Parathyroid adenoma (tissue), 2 donors: ENCODE measurements at regions not wholly inside any gene's neighbourhood (a gene's known extent, or its start where the extent isn't known, plus 50 kb on each side); places are given as distances from the start of the nearest gene placed in this dataset.

Experiments used
- H2AFZ ChIP-seq: fragments of 300-600 bp; sonication (generic); one replicate; pipeline ENCODE4 v1.7.0; 2017; ENCODE audit warnings: antibody characterized with exemption, mild to moderate bottlenecking
- H3K27ac ChIP-seq: fragments of 300-600 bp; sonication (generic); one replicate; pipeline ENCODE4 v1.7.0; 2017
- H3K27me3 ChIP-seq: fragments of 300-600 bp; sonication (generic); one replicate; pipeline ENCODE4 v1.7.0; 2017; ENCODE audit warnings: low read length; ENCODE audit not compliant: control insufficient read depth, insufficient read depth
- H3K36me3 ChIP-seq: fragments of 300-600 bp; sonication (generic); one replicate; pipeline ENCODE4 v1.7.0; 2017; ENCODE audit warnings: low read length; ENCODE audit not compliant: control insufficient read depth, insufficient read depth
- H3K4me1 ChIP-seq: fragments of 300-600 bp; sonication (generic); one replicate; pipeline ENCODE4 v1.7.0; 2017; ENCODE audit warnings: control low read depth
- H3K4me2 ChIP-seq: fragments of 300-600 bp; sonication (generic); one replicate; pipeline ENCODE4 v1.7.0; 2017; ENCODE audit warnings: low read length
- H3K4me3 ChIP-seq: fragments of 300-600 bp; sonication (generic); one replicate; pipeline ENCODE4 v1.7.0; 2017; ENCODE audit warnings: low read depth, low read length
- H3K79me2 ChIP-seq: fragments of 300-600 bp; sonication (generic); one replicate; pipeline ENCODE4 v1.7.0; 2017; ENCODE audit warnings: control low read depth
- H3K9ac ChIP-seq: fragments of 300-600 bp; sonication (generic); one replicate; pipeline ENCODE4 v1.7.0; 2017; ENCODE audit warnings: mild to moderate bottlenecking
- H3K9me3 ChIP-seq: fragments of 300-600 bp; sonication (generic); one replicate; pipeline ENCODE4 v1.7.0; 2017; ENCODE audit warnings: low read length; ENCODE audit not compliant: control insufficient read depth
- CTCF ChIP-seq: fragments of 300-600 bp; sonication (generic); IDR thresholded peaks from one replicate; pipeline ENCODE4 v1.7.0; 2017; ENCODE audit warnings: antibody characterized with exemption, mild to moderate bottlenecking
- donor health status: primary hyperparathyroidism.

GRCh38 chr13:109963960-109964563 is 177.7 kb upstream of the IRS2 start:
- Histone ChIP-seq H3K4me2 (no peak overlapping the region), H3K79me2 (no peaks in the 10 kb centered on the region), H3K27ac (no peak overlapping the region), H3K27me3 (no peaks in the 10 kb centered on the region), H3K9ac (no peak overlapping the region), H2AFZ (no peak overlapping the region), H3K4me3 (no peak overlapping the region), H3K9me3 (no peaks in the 10 kb centered on the region), H3K36me3 (no peaks in the 10 kb centered on the region), H3K4me1 (no peaks in the 10 kb centered on the region)
- TF ChIP-seq CTCF: no peak

DNA sequence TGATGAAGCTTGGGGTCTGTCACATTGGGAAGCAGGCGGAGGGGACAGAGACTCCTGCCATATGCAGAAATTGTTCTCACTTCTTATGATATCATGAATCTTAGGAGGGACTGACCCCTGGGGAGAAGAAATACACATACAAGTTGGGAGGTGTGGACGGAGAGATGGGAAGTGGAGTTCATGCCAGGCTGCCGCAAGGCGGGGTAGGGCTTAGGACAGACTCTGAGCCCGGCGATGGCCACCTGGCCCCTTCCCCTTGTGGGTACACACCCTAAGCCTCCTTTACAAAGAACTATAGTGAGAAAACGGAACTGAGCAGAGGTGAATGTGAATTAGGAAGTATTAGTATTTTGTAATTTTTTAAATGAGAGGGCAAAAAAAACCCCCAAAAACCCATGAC is 177.0 kb upstream of the IRS2 start:
- no peak overlapping the region for H2AFZ ChIP-seq
- no peak overlapping the region for H3K9ac ChIP-seq
- no peak overlapping the region for H3K4me3 ChIP-seq
- H3K4me2 ChIP-seq: no peak overlapping the region
- no peak overlapping the region for H3K27ac ChIP-seq
- H3K36me3 ChIP-seq: no peaks in the 10 kb centered on the region
- no peaks in the 10 kb centered on the region for H3K4me1 ChIP-seq
- no peaks in the 10 kb centered on the region for H3K27me3 ChIP-seq
- no peak for TF ChIP-seq CTCF
- H3K79me2 ChIP-seq: no peaks in the 10 kb centered on the region
- H3K9me3 ChIP-seq: no peaks in the 10 kb centered on the region

DNA sequence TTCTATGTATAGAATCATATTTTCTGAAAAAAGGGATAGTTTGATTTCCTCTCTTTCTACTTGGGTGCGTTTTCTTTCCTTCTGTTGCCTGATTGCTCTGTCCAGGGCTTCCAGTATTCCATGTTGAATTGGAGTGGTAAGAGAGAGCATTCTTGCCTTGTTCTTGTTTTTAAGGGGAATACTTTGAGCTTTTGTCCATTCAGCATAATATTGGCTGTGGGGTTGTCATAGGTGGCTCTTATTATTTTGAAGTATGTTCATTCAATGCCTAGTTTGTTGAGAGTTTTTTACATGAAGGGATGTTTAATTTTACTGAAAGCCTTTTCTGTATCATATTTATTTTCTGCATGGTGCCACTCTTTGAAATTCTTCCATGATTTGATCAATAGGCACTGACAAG is 173.5 kb upstream of the IRS2 start:
- H3K27ac ChIP-seq: no peak overlapping the region
- H3K4me1 ChIP-seq: no peaks in the 10 kb centered on the region
- no peak overlapping the region for H3K4me2 ChIP-seq
- H3K9me3 ChIP-seq: no peaks in the 10 kb centered on the region
- H3K79me2 ChIP-seq: no peaks in the 10 kb centered on the region
- H3K4me3 ChIP-seq: no peak overlapping the region
- H3K9ac ChIP-seq: no peak overlapping the region
- no peak overlapping the region for H2AFZ ChIP-seq
- no peaks in the 10 kb centered on the region for H3K36me3 ChIP-seq
- no peak for TF ChIP-seq CTCF
- H3K27me3 ChIP-seq: no peaks in the 10 kb centered on the region

DNA sequence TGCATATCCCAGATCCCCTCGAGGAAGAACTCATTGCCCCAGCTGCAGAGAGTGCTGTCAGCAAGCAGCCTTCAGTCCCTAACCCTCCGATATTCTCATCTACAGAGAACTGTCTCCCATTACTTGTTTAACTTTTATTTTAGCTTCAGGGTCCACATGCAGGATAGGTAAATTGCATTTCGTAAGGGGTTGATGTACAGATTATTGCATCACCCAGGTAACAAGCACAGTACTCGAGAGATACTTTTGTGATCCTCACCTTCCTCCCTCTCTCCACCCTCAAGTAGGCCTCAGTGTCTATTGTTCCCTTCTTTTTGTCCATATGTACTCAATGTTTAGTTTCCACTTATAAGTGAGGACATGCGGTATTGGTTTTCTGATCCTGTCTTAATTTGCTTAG is 171.5 kb upstream of the IRS2 start:
- no peak overlapping the region for H2AFZ ChIP-seq
- TF ChIP-seq CTCF: no peak
- H3K79me2 ChIP-seq: no peaks in the 10 kb centered on the region
- H3K36me3 ChIP-seq: no peaks in the 10 kb centered on the region
- no peak overlapping the region for H3K4me3 ChIP-seq
- H3K27ac ChIP-seq: no peak overlapping the region
- no peak overlapping the region for H3K9ac ChIP-seq
- H3K4me2 ChIP-seq: no peak overlapping the region
- H3K4me1 ChIP-seq: no peaks in the 10 kb centered on the region
- H3K27me3 ChIP-seq: no peaks in the 10 kb centered on the region
- no peaks in the 10 kb centered on the region for H3K9me3 ChIP-seq

DNA sequence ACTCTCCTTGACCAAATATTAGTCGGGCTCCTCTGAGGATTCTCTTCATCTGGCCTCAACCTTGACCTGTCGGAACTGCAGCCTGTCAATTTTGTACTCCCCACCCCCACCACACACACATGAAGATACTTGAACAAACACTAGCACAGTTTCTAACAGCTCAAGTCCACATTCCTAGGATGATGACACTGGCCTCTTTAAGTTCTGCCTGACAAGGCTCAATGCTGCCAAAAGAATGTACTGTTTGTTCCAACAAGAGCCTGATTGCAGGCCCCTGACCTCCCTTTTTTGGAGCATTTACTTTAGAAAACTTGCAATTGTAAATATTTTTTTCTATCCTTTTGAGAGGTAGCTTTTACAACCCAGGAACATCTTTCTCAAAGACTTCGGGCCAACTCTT is 169.2 kb upstream of the IRS2 start:
- Histone ChIP-seq H2AFZ (no peak overlapping the region), H3K4me3 (no peak overlapping the region), H3K9ac (no peak overlapping the region), H3K4me1 (no peaks in the 10 kb centered on the region), H3K79me2 (no peaks in the 10 kb centered on the region), H3K4me2 (no peak overlapping the region), H3K27me3 (no peaks in the 10 kb centered on the region), H3K9me3 (no peaks in the 10 kb centered on the region), H3K27ac (no peak overlapping the region), H3K36me3 (no peaks in the 10 kb centered on the region)
- no peak for TF ChIP-seq CTCF
